ENCODE measurements at regions not wholly inside any gene's neighbourhood (a gene's known extent, or its start where the extent isn't known, plus 50 kb on each side); places are given as distances from the start of the nearest gene placed in this dataset.

- TF ChIP-seq POLR2A (IDR thresholded peaks at IDR 0.05; ENCODE audit: control extremely low read depth in 1 of 2, low read depth in 2 of 2, low read length in 2 of 2) (no peak), TCF12 (IDR thresholded peaks at IDR 0.05; ENCODE audit: low read depth, low read length) (no peak), RXRA (IDR thresholded peaks at IDR 0.05; ENCODE audit: insufficient read depth, low read depth, low read length) (no peak), CTCF (IDR thresholded peaks at IDR 0.05; ENCODE audit: control extremely low read depth in 1 of 3, insufficient read depth in 1 of 3, low read depth in 1 of 3, low read length in 3 of 3) (no peak), CHD2 (IDR thresholded peaks at IDR 0.05; ENCODE audit: low read length) (no peak), CBX5 (IDR thresholded peaks at IDR 0.05; ENCODE audit: low read depth, low read length) (no peak), EP300 (IDR thresholded peaks at IDR 0.05; ENCODE audit: borderline replicate concordance in 1 of 2, low read depth in 2 of 2, low read length in 2 of 2) (no peak), SP2 (IDR thresholded peaks at IDR 0.05; ENCODE audit: low read length) (no peak), TBP (IDR thresholded peaks at IDR 0.05; ENCODE audit: low read depth, low read length) (no peak), SIN3A (conservative IDR thresholded peaks at IDR 0.05 in 1 of 2, IDR thresholded peaks at IDR 0.05 in 1 of 2; ENCODE audit: low read depth in 1 of 2, low read length in 2 of 2) (no peak), HDAC2 (IDR thresholded peaks at IDR 0.05; ENCODE audit: borderline replicate concordance in 1 of 2, low read depth in 2 of 2, low read length in 2 of 2) (no peak), CEBPB (IDR thresholded peaks at IDR 0.05; ENCODE audit: low read depth, low read length) (no peak), KDM5A (IDR thresholded peaks at IDR 0.05; ENCODE audit: low read length) (no peak)
These were observed 953.1 kb upstream of the NR2F2 start for GRCh38 chr15:95377258-95377852.

Data from H1 (cell line).